Mucosa of descending colon (tissue), 3 donors: ENCODE measurements at regions not wholly inside any gene's neighbourhood (a gene's known extent, or its start where the extent isn't known, plus 50 kb on each side); places are given as distances from the start of the nearest gene placed in this dataset.

Experiments used
- ATAC-seq: fragments of 200-7000 bp; cut with Tn5 transposase; one replicate; pipeline ENCODE4 v1.9.1; 2020; ENCODE audit warnings: mild to moderate bottlenecking, moderate library complexity
- DNase-seq, 3 donors: peaks; one replicate each; pipeline ENCODE4 v3.0.0-alpha.2; 2020
- H3K36me3 ChIP-seq: fragments of 200-600 bp; one replicate; pipeline ENCODE4 v1.8.0; 2021; ENCODE audit warnings: low read depth, mild to moderate bottlenecking
- H3K4me1 ChIP-seq: fragments of 200-600 bp; one replicate; pipeline ENCODE4 v1.8.0; 2021; ENCODE audit warnings: low read depth, mild to moderate bottlenecking
- H3K4me3 ChIP-seq: fragments of 200-600 bp; one replicate; pipeline ENCODE4 v1.8.0; 2021; ENCODE audit warnings: mild to moderate bottlenecking
- H3K9me3 ChIP-seq: fragments of 200-600 bp; one replicate; pipeline ENCODE4 v1.8.0; 2021; ENCODE audit warnings: mild to moderate bottlenecking
- CTCF ChIP-seq: fragments of 200-600 bp; IDR thresholded peaks from one replicate; pipeline ENCODE4 v1.8.0; 2022; ENCODE audit warnings: antibody characterized with exemption, mild to moderate bottlenecking
- intact Hi-C, 2 donors: fragments of 100-400 bp; cut with DNase I in 1 of 2; cut with micrococcal nuclease in 1 of 2; formaldehyde crosslinking; loops; one replicate each; pipeline versions ENCODE4 v1.11.0 to v1.11.1; 2022; cut with DNase I, micrococcal nuclease
- donor health status: DM: no; HTN: no; CAD: no; lungs with moderate emphysema.
- donor health status: DM: no; HTN: no; CAD: no.
- donor health status: DM: no; HTN: yes; CAD: no.

- ATAC-seq (no peak), DNase-seq (no peak)
- no peaks in the 10 kb centered on the region for H3K4me1 ChIP-seq
- intact Hi-C loops: no loop called here
- no peak for TF ChIP-seq CTCF
- no peak overlapping the region for H3K4me3 ChIP-seq
- H3K9me3 ChIP-seq: peaks cover 30% of the 10 kb centered on the region
- H3K36me3 ChIP-seq: no peaks in the 10 kb centered on the region
Observed at GRCh38 chr3:84077479-84077878, 881.3 kb upstream of the CADM2 start.

GRCh38 chr3:84082726-84083125, 876.1 kb upstream of the CADM2 start:
- no peak for DNase-seq
- TF ChIP-seq CTCF: no peak
- H3K9me3 ChIP-seq: peaks cover 44% of the 10 kb centered on the region
- no peaks in the 10 kb centered on the region for H3K36me3 ChIP-seq
- no peak overlapping the region for H3K4me3 ChIP-seq
- ATAC-seq: no peak
- intact Hi-C loops: no loop called here
- no peaks in the 10 kb centered on the region for H3K4me1 ChIP-seq

GRCh38 chr3:84092907-84093306, 865.9 kb upstream of the CADM2 start:
- peaks cover 19% of the 10 kb centered on the region for H3K9me3 ChIP-seq
- no peaks in the 10 kb centered on the region for H3K4me1 ChIP-seq
- H3K36me3 ChIP-seq: no peaks in the 10 kb centered on the region
- H3K4me3 ChIP-seq: no peak overlapping the region
- intact Hi-C loops: no loop called here
- ATAC-seq (no peak), DNase-seq (no peak)
- TF ChIP-seq CTCF: no peak

DNA sequence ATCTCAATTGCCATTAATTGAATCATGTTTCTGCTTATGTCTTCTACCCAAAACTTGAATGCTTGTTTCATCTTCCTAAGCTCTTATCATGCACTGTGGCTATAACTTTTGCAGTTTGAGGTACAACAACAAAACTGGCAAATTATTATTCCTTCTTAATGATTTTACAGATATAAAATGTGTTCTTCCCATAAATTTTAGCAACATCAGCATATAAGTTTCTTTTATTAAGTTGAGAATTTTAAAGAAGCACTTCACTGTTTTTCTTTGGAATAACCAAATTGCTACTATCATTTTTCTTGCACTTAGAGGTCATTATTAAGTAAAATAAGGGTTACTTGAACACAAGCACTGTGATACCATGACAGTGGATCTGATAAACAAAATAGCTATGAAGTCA, 862.6 kb upstream of the CADM2 start:
- no peak for DNase-seq
- Histone ChIP-seq H3K36me3 (no peaks in the 10 kb centered on the region), H3K9me3 (peaks cover 19% of the 10 kb centered on the region), H3K4me3 (no peak overlapping the region), H3K4me1 (no peaks in the 10 kb centered on the region)
- intact Hi-C loops: no loop called here
- no peak for TF ChIP-seq CTCF
- ATAC-seq: no peak

GRCh38 chr3:84100861-84101260, 857.9 kb upstream of the CADM2 start:
- TF ChIP-seq CTCF: no peak
- intact Hi-C loops: no loop called here
- no peak overlapping the region for H3K4me3 ChIP-seq
- H3K36me3 ChIP-seq: no peaks in the 10 kb centered on the region
- no peak for ATAC-seq
- no peaks in the 10 kb centered on the region for H3K4me1 ChIP-seq
- peaks cover 6% of the 10 kb centered on the region for H3K9me3 ChIP-seq
- DNase-seq: no peak

GRCh38 chr3:84108442-84108971, 850.3 kb upstream of the CADM2 start:
- no peak for TF ChIP-seq CTCF
- intact Hi-C loops: no loop called here
- ATAC-seq (no peak), DNase-seq (no peak)
- Histone ChIP-seq H3K36me3 (no peaks in the 10 kb centered on the region), H3K4me3 (no peak overlapping the region), H3K9me3 (peaks cover 9% of the 10 kb centered on the region), H3K4me1 (no peaks in the 10 kb centered on the region)
